Mucosa of gallbladder (tissue), 1 donor: ENCODE measurements at regions not wholly inside any gene's neighbourhood (a gene's known extent, or its start where the extent isn't known, plus 50 kb on each side); places are given as distances from the start of the nearest gene placed in this dataset.
"Not testable (repeated sequence)": the region's sequence is repeated elsewhere in the genome, so short reads cannot be mapped to it uniquely, and the experiment has no call there.

Experiments used
- DNase-seq: peaks from one replicate; pipeline ENCODE4 v3.0.0-alpha.2; 2020; ENCODE audit warnings: low spot score
- donor health status: DM: no; HTN: no; CAD: no.

GRCh38 chr21:9832751-9833150 is 688.6 kb upstream of the TPTE start:
- DNase-seq = not testable (repeated sequence)

GRCh38 chr21:9836547-9836946 is 684.8 kb upstream of the TPTE start:
- not testable (repeated sequence) for DNase-seq

GRCh38 chr21:9837001-9837400 is 684.4 kb upstream of the TPTE start:
- DNase-seq = not testable (repeated sequence)

GRCh38 chr21:9837526-9837925 is 683.9 kb upstream of the TPTE start:
- not testable (repeated sequence) for DNase-seq

GRCh38 chr21:9837946-9838737 is 683.2 kb upstream of the TPTE start:
- DNase-seq = no peak

- no peak for DNase-seq
These were observed 682.4 kb upstream of the TPTE start for GRCh38 chr21:9838738-9839642.

GRCh38 chr21:9844106-9844505 is 677.3 kb upstream of the TPTE start:
- DNase-seq = not testable (repeated sequence)

- not testable (repeated sequence) for DNase-seq
These were observed 673.9 kb upstream of the TPTE start for GRCh38 chr21:9847511-9847910.

GRCh38 chr21:9851166-9851565 is 670.2 kb upstream of the TPTE start:
- DNase-seq = not testable (repeated sequence)

GRCh38 chr21:9851695-9852094 is 669.7 kb upstream of the TPTE start:
- DNase-seq = not testable (repeated sequence)

- not testable (repeated sequence) for DNase-seq
These were observed 663.8 kb upstream of the TPTE start for GRCh38 chr21:9857563-9857962.

- not testable (repeated sequence) for DNase-seq
These were observed 661.5 kb upstream of the TPTE start for GRCh38 chr21:9859865-9860264.

GRCh38 chr21:9862456-9862855 is 658.9 kb upstream of the TPTE start:
- not testable (repeated sequence) for DNase-seq

- not testable (repeated sequence) for DNase-seq
These were observed 653.6 kb upstream of the TPTE start for GRCh38 chr21:9867815-9868214.

GRCh38 chr21:9873096-9873495 is 648.3 kb upstream of the TPTE start:
- not testable (repeated sequence) for DNase-seq

GRCh38 chr21:9874136-9874535 is 647.2 kb upstream of the TPTE start:
- DNase-seq = not testable (repeated sequence)

GRCh38 chr21:9881430-9881829 is 640.0 kb upstream of the TPTE start:
- DNase-seq = not testable (repeated sequence)

GRCh38 chr21:9883047-9883446 is 638.3 kb upstream of the TPTE start:
- not testable (repeated sequence) for DNase-seq

GRCh38 chr21:9883571-9884282 is 637.7 kb upstream of the TPTE start:
- not testable (repeated sequence) for DNase-seq

GRCh38 chr21:9888500-9888899 is 632.9 kb upstream of the TPTE start:
- not testable (repeated sequence) for DNase-seq

- not testable (repeated sequence) for DNase-seq
These were observed 617.8 kb upstream of the TPTE start for GRCh38 chr21:9903579-9903978.

- DNase-seq = not testable (repeated sequence)
These were observed 607.2 kb upstream of the TPTE start for GRCh38 chr21:9914135-9914534.
